Neural progenitor cell (in vitro differentiated cells): ENCODE measurements at regions not wholly inside any gene's neighbourhood (a gene's known extent, or its start where the extent isn't known, plus 50 kb on each side); places are given as distances from the start of the nearest gene placed in this dataset.

ENCODE experiments used
- CTCF ChIP-seq: fragments of 200-600 bp; sonication (generic); IDR thresholded peaks from 2 replicates; pipeline ENCODE4 v1.5.1; 2017; ENCODE audit warnings: antibody characterized with exemption, mild to moderate bottlenecking
- EZH2 ChIP-seq: fragments of 200-600 bp; sonication (generic); IDR thresholded peaks from 2 replicates; pipeline ENCODE4 v1.6.1; 2017; ENCODE audit warnings: antibody characterized with exemption, mild to moderate bottlenecking, moderate library complexity

GRCh38 chr13:63199508-63199907, 1783.9 kb upstream of the PCDH20 start:
- no peak for TF ChIP-seq CTCF
- no peak for TF ChIP-seq EZH2
